GM12878 (cell line): ENCODE measurements at regions not wholly inside any gene's neighbourhood (a gene's known extent, or its start where the extent isn't known, plus 50 kb on each side); places are given as distances from the start of the nearest gene placed in this dataset.

Source experiments
- CTCF ChIP-seq, 3 experiments: IDR thresholded peaks in 2 of 3; conservative IDR thresholded peaks in 1 of 3; 2 replicates each; pipeline ENCODE4 v1.5.1; 2011; ENCODE audit warnings: low read depth in 3 of 3, low read length in 3 of 3, mild to moderate bottlenecking in 3 of 3, control low read depth in 2 of 3, moderate library complexity in 2 of 3, inconsistent platforms in 1 of 3, mixed read lengths in 1 of 3; ENCODE audit not compliant: control insufficient read depth in 2 of 3, insufficient read depth in 1 of 3; ENCODE audit errors: extremely low read depth in 1 of 3
- CUX1 ChIP-seq: IDR thresholded peaks from 2 replicates; pipeline ENCODE4 v1.6.1; 2012; ENCODE audit warnings: improper control_type of control experiment, low read depth, low read length; ENCODE audit not compliant: insufficient replicate concordance
- HCFC1 ChIP-seq: fragments of 150-350 bp; IDR thresholded peaks from 2 replicates; pipeline ENCODE4 v1.6.1; 2014; ENCODE audit warnings: low read length
- MYB ChIP-seq: fragments of 150-350 bp; IDR thresholded peaks from 2 replicates; pipeline ENCODE4 v1.6.1; 2014; ENCODE audit warnings: mild to moderate bottlenecking, low read depth, low read length, borderline replicate concordance
- PBX3 ChIP-seq: IDR thresholded peaks from 2 replicates; pipeline ENCODE4 v1.6.1; 2011; ENCODE audit warnings: mild to moderate bottlenecking, low read depth, low read length, moderate library complexity; ENCODE audit not compliant: insufficient replicate concordance

- TF ChIP-seq CUX1, result no peak
- no peak for TF ChIP-seq CTCF (IDR thresholded peaks at IDR 0.05 in 2 of 3, conservative IDR thresholded peaks at IDR 0.05 in 1 of 3; ENCODE audit: control insufficient read depth in 2 of 3, extremely low read depth in 1 of 3, insufficient read depth in 1 of 3, low read depth in 3 of 3, low read length in 3 of 3)
- no peak for TF ChIP-seq HCFC1
- TF ChIP-seq PBX3, result no peak
- no peak for TF ChIP-seq MYB
Observed at GRCh38 chr4:46586566-46586965, 196.6 kb upstream of the GABRA2 start.
